ENCODE measurements at regions not wholly inside any gene's neighbourhood (a gene's known extent, or its start where the extent isn't known, plus 50 kb on each side); places are given as distances from the start of the nearest gene placed in this dataset.
"Not testable (repeated sequence)": the region's sequence is repeated elsewhere in the genome, so short reads cannot be mapped to it uniquely, and the experiment has no call there.

DNA sequence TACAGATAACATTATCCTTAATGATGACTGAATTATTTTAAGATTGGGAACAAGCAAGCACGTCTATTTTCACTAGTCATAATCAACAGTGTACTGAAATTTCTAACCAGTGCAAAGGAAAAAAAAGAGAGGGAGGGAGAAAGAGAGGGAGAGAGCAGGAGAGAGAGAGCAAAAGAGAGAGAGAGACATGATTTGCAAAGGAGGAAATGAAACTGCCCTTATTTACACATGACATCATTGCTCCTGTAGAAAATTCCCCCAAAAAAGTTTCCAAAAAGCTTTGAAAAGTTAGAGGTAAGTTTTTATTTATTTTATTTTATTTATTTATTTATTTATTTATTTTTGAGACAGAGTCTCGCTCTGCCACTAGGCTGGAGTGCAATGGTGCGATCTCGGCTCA lies 355.3 kb upstream of the CELF4 start:
- DNase-seq (ENCODE audit: low read depth, low spot score) = no peak

DNA sequence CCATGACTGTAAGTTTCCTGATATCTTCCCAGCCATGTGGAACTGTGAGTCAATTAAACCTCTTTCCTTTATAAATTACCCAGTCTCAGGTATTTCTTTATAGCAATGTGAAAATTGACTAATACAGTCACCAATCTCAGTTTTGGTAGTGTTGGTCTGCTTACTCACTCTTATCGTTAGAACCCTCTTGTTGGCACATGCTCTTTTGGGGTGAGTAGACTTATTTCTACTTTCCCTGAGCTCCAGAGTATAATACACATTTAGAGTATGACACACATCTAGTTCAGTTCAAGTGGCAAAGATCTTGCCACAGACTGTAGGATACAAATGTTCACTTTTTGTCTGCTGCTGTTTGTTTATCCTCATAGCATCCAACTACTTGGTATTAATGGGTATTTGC lies 347.5 kb upstream of the CELF4 start:
- no peak for DNase-seq (ENCODE audit: low read depth, low spot score)

DNA sequence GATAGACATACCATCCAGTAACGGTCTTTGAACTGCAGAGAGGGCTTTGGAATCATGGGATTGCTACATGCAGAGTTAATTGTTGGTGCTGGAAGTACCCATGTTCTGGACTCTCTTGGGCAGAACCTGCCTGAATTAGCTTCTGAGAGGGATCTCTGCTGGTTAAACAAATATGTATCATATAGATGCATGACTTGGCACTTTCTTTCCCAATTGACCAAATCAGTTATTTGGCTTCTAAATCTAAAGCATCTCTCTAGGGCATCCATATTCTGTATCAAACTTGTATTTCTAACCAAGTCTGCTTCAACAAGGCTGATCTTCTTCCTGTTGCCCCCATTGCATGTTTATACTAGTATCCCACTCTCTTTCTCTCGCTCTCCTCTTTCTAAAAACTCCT lies 336.7 kb upstream of the CELF4 start:
- DNase-seq (ENCODE audit: low read depth, low spot score) = no peak

DNA sequence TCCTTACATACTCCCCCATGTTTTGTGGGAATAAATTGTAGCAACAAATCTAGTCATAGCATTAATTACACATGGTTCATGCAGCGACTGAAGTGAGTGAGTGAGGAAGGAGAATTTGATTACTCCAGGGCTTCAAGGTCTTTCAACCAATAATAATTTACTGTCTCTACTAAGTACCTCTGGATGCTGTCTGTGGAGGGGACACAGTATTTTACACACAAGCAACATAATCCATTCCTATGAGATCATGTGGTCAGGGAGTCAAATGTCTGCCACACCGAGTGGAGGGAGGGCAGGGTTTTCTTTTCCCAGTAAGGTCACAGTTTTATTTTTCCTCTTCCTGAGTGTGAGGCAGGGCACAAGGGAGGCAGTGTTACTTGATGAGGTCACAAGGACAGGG lies 334.7 kb upstream of the CELF4 start:
- no peak for DNase-seq (ENCODE audit: low read depth, low spot score)

DNA sequence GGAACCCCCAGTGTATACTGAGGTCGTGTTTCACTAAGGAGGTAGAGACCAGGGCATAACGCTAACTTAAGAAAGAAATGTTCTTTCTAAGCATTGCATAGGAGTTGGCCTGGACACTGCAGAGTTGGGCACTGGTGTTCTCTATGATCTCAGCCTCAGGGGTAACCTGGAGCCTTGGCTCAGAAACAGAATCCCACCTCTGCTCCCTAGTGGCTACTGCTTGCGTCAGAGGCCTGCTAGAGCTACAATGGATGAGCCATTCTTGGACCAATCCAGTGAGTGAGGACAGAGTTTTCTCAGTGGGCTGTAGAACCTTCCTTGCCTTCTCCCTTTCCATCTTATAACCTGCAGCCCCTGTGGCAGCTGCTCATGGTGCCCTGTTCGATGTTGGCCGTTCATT lies 324.4 kb upstream of the CELF4 start:
- no peak for DNase-seq (ENCODE audit: low read depth, low spot score)

DNA sequence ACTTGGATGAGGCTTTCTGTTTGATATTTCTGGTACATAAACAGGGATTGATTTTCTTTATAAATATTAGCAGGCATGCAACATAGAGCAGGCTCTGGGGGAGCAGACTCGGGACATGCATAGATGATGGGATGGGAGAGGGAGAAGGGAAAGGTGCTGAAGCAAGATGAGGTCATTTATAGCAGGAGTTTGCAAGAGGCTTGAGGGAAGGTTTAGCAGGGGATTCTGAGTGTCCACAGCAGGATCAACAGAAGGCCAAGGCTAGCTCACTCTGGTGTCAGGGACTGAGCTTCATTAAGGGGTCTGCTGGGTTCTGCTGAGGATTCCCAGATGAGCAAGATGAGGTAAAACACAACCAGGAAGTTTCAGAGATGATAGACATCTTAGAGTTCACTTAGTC lies 309.1 kb upstream of the CELF4 start:
- DNase-seq (ENCODE audit: low read depth, low spot score) = no peak

DNA sequence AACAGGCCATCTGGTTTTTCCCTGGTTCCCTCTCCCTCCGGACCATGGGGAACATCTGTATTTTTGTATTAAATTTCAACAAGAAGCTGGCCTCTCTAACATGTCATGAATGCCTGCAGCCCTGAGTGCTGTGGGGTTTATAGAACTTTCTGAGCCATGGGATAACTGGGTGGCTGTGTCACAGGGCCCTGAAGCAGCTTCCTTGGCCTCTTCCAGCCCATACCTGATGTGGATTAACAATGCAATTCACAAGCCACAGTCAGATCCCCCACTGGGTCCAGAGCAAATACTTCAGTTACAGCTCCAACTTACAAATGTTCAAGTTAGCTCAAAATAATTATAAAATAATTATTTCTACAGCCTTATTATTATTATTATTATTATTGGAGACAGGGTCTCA lies 307.8 kb upstream of the CELF4 start:
- no peak for DNase-seq (ENCODE audit: low read depth, low spot score)

DNA sequence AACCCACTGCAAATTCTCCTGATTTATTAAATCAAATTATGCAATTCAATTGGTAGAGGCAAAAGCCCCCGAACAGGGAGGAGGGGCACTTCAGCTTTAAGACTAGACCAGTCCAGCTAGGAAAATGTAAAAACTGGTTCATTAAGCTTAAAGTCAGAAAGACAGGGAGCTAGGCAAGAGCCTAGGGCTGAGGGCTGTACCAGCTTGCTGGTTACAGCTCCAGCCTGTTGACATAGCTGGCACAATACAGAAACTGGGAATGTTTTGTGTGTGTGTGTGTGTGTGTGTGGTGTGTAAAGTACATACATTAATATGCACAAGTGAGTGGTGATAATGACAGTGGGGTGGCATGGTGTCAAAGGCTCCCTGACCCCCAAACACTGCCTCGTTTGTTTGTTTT lies 307.0 kb upstream of the CELF4 start:
- DNase-seq (ENCODE audit: low read depth, low spot score) = no peak

DNA sequence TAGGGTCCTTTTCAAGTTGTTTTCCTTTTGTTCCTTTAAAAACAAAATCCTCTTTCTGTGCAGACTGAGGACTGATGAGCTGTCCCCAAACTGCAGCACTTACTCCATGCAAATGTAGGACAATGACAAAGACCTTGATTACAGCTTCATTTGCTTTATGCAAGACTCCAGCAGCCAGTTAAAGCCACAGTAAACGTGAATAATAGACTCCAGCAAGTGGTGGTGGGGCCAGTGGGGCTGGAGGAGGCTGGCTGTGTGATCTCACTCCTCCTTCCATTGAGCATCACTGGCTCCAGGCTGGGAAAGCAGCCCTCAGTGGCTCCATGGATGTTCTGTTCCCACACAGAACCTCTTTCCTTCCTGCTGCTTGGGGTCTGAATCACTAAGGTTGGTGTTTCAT lies 306.0 kb upstream of the CELF4 start:
- DNase-seq (ENCODE audit: low read depth, low spot score) = no peak

DNA sequence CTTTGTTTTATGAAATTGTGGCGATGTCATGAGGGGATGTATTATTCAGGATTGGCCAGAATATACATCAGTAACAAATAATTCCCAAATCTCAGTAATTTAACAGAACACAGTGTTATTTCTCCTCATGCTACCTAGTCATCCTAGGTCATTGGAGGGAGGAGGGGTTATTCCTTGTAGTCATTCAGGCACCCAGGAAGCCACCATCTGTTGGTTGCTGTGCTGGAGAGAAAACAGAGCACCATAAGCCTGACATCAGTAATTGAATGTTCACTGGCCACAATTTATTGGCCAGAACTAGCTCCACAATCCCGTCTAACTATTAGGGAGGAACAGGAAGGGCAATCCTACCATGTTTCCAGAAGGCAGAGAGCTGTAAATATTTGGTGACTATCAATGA lies 303.5 kb upstream of the CELF4 start:
- no peak for DNase-seq (ENCODE audit: low read depth, low spot score)

DNA sequence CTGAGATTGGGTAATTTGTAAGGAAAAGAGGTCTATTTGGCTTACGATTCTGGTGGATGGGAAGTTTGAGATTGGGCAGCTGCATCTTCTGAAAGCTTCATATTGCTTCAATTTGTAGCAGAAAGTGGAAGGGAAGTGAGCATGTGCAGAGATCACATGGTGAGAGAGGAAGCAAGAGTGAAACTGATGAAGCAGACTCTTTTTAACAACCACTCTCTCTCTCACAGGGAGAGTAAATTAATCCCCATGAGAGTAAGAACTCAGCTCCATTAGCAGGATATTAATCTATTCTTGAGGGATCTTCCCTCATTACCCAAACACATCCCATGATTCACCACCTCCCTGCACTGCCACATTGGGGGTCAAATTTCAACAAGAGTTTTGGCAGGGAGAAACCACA lies 298.5 kb upstream of the CELF4 start:
- DNase-seq (ENCODE audit: low read depth, low spot score) = no peak

DNA sequence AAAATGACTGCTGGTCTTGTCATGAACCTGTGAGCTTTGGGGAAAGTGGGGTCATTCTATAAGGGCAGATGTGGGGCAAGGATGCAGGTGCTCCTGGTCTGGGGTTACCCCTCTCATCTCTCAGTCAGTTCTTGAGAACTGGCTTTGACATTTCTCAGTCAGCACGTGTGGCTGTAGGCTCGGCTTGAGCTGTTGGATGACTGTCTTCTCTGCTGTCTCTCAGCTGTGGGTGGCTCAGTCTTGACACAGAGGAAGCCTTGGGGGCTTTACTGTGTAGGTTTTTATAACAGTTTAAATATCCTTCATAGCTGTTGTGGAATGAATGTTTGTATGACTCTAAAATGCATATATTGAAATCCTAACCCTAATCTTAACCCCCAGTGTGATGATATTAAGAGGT lies 296.4 kb upstream of the CELF4 start:
- no peak for DNase-seq (ENCODE audit: low read depth, low spot score)

DNA sequence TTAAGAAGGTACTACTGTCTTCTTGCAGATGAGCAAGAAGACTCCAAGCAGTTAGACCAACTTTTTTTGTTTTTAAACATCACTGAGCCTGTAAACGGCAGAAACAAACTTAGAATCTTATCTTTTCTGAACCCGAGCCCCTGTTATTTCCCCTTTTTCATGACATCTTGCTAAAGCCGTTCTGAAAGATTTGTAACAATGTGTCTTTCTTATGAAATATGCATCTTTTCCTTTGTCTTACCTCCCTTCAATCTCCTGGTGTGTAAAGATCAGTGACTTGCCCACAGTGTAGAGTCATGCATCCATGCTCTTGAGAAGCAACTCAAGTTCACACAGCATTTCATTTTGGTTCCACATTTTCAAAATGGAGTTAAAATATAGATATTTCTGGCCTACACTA lies 288.8 kb upstream of the CELF4 start:
- no peak for DNase-seq (ENCODE audit: low read depth, low spot score)

DNA sequence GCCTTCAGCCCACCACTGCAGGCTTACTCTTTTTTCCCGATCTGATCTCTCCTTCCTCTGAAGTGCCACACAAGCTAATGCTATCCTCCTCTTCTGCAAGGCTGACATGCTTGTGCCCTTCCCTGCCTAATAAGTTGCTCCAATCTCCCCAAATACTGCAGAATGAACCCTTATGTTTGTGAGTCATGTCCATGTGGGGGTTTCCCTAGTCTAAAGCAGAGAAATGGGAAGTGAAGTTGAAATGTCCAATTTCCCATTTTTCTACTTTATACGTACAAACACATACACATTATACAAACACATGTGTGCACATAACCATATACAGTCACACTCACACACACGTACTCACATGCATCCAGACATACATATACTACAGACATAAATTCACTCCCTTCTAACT lies 288.1 kb upstream of the CELF4 start:
- DNase-seq (ENCODE audit: low read depth, low spot score) = no peak

DNA sequence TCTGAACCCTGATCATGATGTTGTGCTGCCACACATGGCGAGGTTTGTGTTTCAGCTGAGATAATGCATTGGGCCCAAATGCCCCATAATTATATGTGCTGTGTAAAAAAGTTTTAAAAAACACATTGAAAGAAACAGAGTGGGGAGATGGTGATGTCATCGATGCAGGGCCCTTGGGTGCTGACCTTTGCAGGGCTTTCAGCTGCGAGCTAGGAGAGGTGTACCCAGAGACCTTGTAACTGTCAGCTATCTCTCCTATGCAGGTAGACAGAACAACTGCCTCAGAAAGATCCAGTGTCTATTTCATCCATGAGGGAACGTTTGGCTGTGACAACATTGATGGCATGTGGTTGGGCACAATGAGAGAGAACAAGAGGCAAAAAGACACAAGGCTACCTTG lies 286.9 kb upstream of the CELF4 start:
- no peak for DNase-seq (ENCODE audit: low read depth, low spot score)

DNA sequence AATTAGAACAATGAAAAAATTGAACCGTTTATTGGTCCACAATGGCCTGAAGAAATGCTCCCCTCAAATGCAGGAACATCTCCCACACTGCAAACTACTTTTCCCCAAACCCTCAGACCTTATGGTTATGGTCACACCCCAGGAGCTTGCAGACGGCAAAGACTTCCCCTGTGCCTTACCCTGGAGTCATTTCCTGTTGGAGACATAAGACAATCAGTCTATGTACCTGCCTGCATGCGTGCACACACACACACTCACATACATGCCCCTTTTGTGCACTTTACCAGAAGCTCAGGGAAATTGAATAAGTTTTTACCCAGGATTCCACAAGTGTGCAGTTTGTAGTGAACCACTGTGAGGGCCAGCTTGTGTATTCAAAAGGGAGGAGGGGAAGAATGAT lies 281.9 kb upstream of the CELF4 start:
- DNase-seq (ENCODE audit: low read depth, low spot score) = no peak

DNA sequence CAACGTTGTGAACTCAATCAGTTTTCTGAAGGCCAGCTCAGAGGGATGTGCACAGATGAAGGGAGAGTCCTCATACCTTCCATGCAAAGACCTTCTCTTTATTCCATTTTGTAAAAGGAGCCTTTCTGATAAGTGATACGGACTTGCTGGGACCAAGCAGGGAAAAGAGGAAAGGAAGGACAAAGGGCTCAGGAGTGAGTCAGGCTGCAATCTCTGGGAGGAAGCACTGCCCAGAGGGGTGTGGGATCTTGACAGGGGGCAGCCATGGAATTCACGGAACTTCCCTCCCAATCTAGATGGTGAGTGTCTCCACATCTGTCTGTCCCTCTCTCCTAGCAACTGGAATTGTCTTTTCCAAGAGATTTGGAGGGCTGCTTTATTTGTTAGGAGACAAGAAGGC lies 281.4 kb upstream of the CELF4 start:
- no peak for DNase-seq (ENCODE audit: low read depth, low spot score)

DNA sequence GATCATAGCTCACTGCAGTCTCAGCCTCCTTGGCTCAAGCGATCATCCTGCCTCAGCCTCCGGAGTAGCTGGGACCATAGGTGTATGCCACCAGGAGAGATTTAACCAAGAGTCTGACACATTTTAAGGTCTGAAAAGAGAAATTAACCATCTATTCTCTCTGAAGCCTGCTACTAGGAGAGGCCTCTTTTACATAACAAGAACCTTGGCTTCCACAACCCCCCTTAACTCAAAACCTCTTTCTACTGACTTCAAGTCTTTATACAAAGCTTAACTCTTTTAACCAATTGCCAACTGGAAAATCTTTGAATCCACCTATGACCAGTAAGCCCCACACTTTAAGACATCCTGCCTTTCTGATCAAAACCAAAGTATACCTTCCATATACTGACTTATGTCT lies 279.9 kb upstream of the CELF4 start:
- DNase-seq (ENCODE audit: low read depth, low spot score) = no peak

DNA sequence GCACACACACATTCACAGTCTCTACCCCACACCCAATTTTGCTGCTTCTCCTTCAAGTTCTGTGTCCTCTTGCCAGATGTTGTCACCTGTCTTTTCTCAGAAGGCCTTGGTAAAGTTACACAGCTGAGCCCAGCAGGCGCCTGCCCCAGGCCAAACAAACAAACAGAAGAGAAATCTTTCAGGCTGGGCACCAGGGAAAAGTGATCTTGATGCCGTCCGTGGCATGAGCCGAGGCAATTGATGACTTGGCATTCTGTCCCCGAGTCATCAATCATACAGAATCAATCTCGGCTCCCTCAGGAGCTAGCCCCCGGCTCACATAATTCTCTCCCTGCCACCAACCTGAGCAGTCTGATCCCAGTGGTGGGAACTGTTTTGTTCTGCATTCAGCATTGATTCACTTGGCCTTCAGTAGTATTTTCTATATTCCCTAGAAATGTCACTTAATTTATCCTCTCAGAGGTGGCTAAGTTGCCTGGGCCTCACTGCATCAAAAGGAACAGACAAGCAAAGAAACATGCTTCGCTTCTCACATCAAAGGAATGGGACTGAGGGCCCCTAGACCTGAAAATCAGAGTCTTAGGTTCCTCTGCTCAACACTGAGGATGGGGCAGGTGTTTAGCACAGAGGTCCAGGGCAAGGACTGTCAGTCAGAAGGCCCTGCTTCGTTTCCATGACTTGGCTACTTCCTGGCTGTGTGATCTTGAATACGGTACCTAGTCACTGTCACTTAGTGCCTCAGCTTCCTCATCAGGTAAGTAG lies 278.8 kb upstream of the CELF4 start:
- no peak for DNase-seq (ENCODE audit: low read depth, low spot score)

DNA sequence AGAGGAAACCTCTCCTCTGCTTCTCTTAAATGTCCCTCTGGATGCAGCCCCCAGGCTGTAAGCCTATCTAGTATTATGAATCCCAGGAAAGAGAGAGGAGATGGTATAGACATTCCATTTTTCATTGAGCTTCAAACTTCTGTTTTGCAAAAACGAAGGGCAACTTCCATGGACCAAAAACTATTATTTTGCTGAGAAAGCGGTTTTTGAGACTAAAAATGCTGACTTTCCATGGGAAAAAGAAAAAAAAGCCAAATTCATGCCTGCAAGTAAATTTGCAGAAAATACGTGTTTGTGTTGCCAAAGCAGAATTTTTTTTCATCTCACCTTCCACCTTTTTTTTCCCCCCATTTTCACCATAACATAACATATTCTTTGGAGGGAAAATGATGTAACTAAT lies 272.5 kb upstream of the CELF4 start:
- DNase-seq (ENCODE audit: low read depth, low spot score) = no peak

DNA sequence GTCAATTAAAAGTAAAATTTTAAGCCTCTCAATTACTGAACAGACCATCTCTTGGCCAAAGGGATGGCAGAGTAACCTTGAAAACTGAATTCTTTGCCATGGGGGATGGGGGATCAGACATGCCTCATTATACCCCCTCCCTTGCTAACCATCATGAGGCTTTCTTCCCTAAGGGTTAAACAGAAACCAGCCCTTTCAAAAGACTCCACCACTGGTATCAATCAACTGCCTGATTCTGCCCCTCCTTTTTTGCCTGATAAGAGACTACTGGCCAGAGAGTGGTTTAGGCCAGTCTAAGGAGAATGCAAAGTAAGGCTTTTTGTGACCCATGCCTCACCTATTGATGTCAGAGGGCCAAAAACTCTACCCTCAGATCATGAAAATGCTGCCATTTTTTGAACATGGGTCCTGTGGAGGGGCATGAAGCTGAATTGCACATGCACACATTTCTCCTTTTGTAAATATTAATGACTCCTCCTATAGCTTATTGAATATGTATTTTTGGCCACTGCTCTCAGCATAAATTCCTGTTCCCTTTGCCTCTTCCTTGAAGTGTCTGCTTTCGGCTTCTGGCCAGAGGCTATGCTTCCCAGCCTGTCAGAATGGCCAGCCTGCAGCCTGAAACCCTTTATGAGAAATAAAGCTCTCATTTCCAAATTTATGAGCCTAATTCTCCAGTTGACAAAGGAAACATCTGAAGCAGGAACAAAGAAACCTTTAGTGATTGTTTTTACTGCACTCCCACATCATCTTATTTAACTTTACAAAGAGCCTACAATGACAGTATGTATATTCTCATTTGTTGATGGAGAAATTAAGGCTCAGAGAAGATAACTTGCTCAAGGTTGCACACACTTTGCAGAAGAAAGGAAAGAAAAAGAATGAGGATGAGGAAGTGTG lies 270.7 kb upstream of the CELF4 start:
- DNase-seq (ENCODE audit: low read depth, low spot score) = no peak

DNA sequence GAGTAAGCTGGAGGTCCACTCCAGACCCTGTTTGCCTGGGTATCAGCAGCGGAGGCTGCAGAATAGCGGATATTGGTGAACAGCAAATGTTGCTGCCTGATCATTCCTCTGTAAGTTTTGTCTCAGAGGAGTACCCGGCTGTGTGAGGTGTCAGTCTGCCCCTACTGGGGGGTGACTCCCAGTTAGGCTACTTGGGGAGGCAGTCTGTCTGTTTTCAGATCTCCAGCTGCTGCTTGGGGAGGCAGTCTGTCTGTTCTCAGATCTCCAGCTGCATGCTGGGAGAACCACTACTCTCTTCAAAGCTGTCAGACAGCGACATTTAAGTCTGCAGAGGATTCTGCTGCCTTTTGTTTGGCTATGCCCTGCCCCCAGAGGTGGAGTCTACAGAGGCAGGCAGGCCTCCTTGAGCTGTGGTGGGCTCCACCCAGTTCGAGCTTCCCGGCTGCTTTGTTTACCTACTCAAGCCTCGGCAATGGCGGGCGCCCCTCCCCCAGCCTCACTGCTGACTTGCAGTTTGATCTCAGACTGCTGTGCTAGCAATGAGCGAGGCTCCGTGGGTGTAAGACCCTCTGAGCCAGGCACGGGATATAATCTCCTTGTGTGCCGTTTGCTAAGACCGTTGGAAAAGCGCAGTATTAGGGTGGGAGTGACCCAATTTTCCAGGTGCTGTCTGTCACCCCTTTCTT lies 266.6 kb upstream of the CELF4 start:
- DNase-seq (ENCODE audit: low read depth, low spot score) = not testable (repeated sequence)

DNA sequence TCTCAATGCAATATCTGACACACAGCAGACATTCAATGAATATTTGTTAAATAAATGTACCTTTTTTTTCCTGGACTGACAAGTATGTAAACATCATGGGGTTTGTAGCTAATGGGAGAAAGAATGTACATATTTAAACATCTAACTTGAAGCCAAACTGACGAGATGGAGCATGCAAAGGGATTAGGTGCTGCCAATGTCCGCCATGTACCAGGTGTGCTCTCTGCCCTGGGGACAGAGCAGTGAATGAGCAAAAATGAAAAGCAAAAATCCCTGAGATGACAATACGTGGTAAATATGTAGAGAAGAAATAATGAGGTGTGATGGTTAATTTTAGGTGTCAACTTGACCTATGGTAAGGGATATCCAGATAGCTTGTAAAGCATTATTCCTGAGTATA lies 247.4 kb upstream of the CELF4 start:
- DNase-seq (ENCODE audit: low read depth, low spot score) = no peak
